ENCODE measurements at regions not wholly inside any gene's neighbourhood (a gene's known extent, or its start where the extent isn't known, plus 50 kb on each side); places are given as distances from the start of the nearest gene placed in this dataset.
"Not testable (repeated sequence)": the region's sequence is repeated elsewhere in the genome, so short reads cannot be mapped to it uniquely, and the experiment has no call there.

- no peak for TF ChIP-seq FOSL2 (IDR thresholded peaks at IDR 0.05; ENCODE audit: borderline replicate concordance, low read depth)
- no peaks in the 10 kb centered on the region for H3K36me3 ChIP-seq (replicated peaks in 1 of 2; ENCODE audit: control insufficient read depth in 1 of 2, insufficient read depth in 2 of 2, low read length in 1 of 2)
- no peak overlapping the region for H3K9ac ChIP-seq
- H3K79me2 ChIP-seq (ENCODE audit: insufficient read depth): no peaks in the 10 kb centered on the region
- no peak overlapping the region for H2AFZ ChIP-seq (ENCODE audit: low read depth)
- ChIA-PET CTCF (no interaction called here), POLR2A (no interaction called here)
- no peaks in the 10 kb centered on the region; the same call in 1 of the 2 replicates for H3K9me3 ChIP-seq
- no peaks in the 10 kb centered on the region for H3K9me2 ChIP-seq
- WGBS (ENCODE audit: low lambda C conversion rate): 31% methylated on average over 2 of the region's 2 CpGs
- H3K4me3 ChIP-seq (ENCODE audit: low read depth in 2 of 2, low read length in 1 of 2): no peak overlapping the region
- no peaks in the 10 kb centered on the region for H4K20me1 ChIP-seq (ENCODE audit: insufficient read depth)
- no peaks in the 10 kb centered on the region for H3K27me3 ChIP-seq (ENCODE audit: insufficient read depth)
- H3K27ac ChIP-seq (ENCODE audit: low read depth in 2 of 2, low read length in 1 of 2): no peak overlapping the region
- H3K4me2 ChIP-seq: no peak overlapping the region
- no peaks in the 10 kb centered on the region for H3K4me1 ChIP-seq (ENCODE audit: control insufficient read depth in 1 of 2, insufficient read depth in 2 of 2, low read depth in 1 of 2, low read length in 1 of 2)
- H3F3A ChIP-seq (replicated peaks; ENCODE audit: insufficient read depth): no peaks in the 10 kb centered on the region
- DNase-seq: no peak
These were observed 864.1 kb downstream of the PCDH17 start for GRCh38 chr13:58495668-58496067.

GRCh38 chr13:58500938-58501337 lies 869.4 kb downstream of the PCDH17 start:
- 59% methylated on average over 1 of the region's 1 CpG for WGBS (ENCODE audit: low lambda C conversion rate)
- TF ChIP-seq USF2 (IDR thresholded peaks at IDR 0.05; ENCODE audit: borderline replicate concordance, low read depth, low read length): no peak
- no peak for TF ChIP-seq ZBTB33 (IDR thresholded peaks at IDR 0.05; ENCODE audit: borderline replicate concordance, low read depth)
- H3K9me2 ChIP-seq: no peaks in the 10 kb centered on the region
- no peak overlapping the region for H2AFZ ChIP-seq (ENCODE audit: low read depth)
- H3K9ac ChIP-seq: no peak overlapping the region
- no peaks in the 10 kb centered on the region for H3F3A ChIP-seq (replicated peaks; ENCODE audit: insufficient read depth)
- no peaks in the 10 kb centered on the region for H3K79me2 ChIP-seq (ENCODE audit: insufficient read depth)
- ChIA-PET CTCF (no interaction called here), POLR2A (no interaction called here)
- H3K27ac ChIP-seq (ENCODE audit: low read depth in 2 of 2, low read length in 1 of 2): no peak overlapping the region
- H3K4me3 ChIP-seq (ENCODE audit: low read depth in 2 of 2, low read length in 1 of 2): no peak overlapping the region
- no peaks in the 10 kb centered on the region for H3K4me1 ChIP-seq (ENCODE audit: control insufficient read depth in 1 of 2, insufficient read depth in 2 of 2, low read depth in 1 of 2, low read length in 1 of 2)
- no peak for DNase-seq
- no peaks in the 10 kb centered on the region for H3K36me3 ChIP-seq (replicated peaks in 1 of 2; ENCODE audit: control insufficient read depth in 1 of 2, insufficient read depth in 2 of 2, low read length in 1 of 2)
- no peaks in the 10 kb centered on the region for H4K20me1 ChIP-seq (ENCODE audit: insufficient read depth)
- no peaks in the 10 kb centered on the region for H3K27me3 ChIP-seq (ENCODE audit: insufficient read depth)
- H3K9me3 ChIP-seq: no peaks in the 10 kb centered on the region
- no peak overlapping the region for H3K4me2 ChIP-seq

- 74% methylated on average over 10 of the region's 21 CpGs for WGBS (ENCODE audit: low lambda C conversion rate)
- H3K9ac ChIP-seq; H3K9me3 ChIP-seq; H3K4me3 ChIP-seq (ENCODE audit: low read depth in 2 of 2, low read length in 1 of 2); H3K36me3 ChIP-seq (replicated peaks in 1 of 2; ENCODE audit: control insufficient read depth in 1 of 2, insufficient read depth in 2 of 2, low read length in 1 of 2); H2AFZ ChIP-seq (ENCODE audit: low read depth); H3K9me2 ChIP-seq; H4K20me1 ChIP-seq (ENCODE audit: insufficient read depth); H3F3A ChIP-seq (replicated peaks; ENCODE audit: insufficient read depth); H3K4me1 ChIP-seq (ENCODE audit: control insufficient read depth in 1 of 2, insufficient read depth in 2 of 2, low read depth in 1 of 2, low read length in 1 of 2); H3K27me3 ChIP-seq (ENCODE audit: insufficient read depth); H3K79me2 ChIP-seq (ENCODE audit: insufficient read depth); CTCF ChIA-PET; H3K4me2 ChIP-seq; POLR2A ChIA-PET; DNase-seq; H3K27ac ChIP-seq (ENCODE audit: low read depth in 2 of 2, low read length in 1 of 2): not testable (repeated sequence)
These were observed 872.7 kb downstream of the PCDH17 start for GRCh38 chr13:58504202-58504700.

- H3K4me2 ChIP-seq; H4K20me1 ChIP-seq (ENCODE audit: insufficient read depth); H3K4me1 ChIP-seq (ENCODE audit: control insufficient read depth in 1 of 2, insufficient read depth in 2 of 2, low read depth in 1 of 2, low read length in 1 of 2); H3K27ac ChIP-seq (ENCODE audit: low read depth in 2 of 2, low read length in 1 of 2); H3K9me3 ChIP-seq; H3K27me3 ChIP-seq (ENCODE audit: insufficient read depth); H2AFZ ChIP-seq (ENCODE audit: low read depth); H3K79me2 ChIP-seq (ENCODE audit: insufficient read depth); H3K9me2 ChIP-seq; H3K36me3 ChIP-seq (replicated peaks in 1 of 2; ENCODE audit: control insufficient read depth in 1 of 2, insufficient read depth in 2 of 2, low read length in 1 of 2); CTCF ChIA-PET; H3F3A ChIP-seq (replicated peaks; ENCODE audit: insufficient read depth); H3K9ac ChIP-seq; H3K4me3 ChIP-seq (ENCODE audit: low read depth in 2 of 2, low read length in 1 of 2); DNase-seq; POLR2A ChIA-PET: not testable (repeated sequence)
- 35% methylated on average over 5 of the region's 22 CpGs for WGBS (ENCODE audit: low lambda C conversion rate)
These were observed 873.8 kb downstream of the PCDH17 start for GRCh38 chr13:58505262-58505920.
